HUES48 (cell line): ENCODE measurements at regions not wholly inside any gene's neighbourhood (a gene's known extent, or its start where the extent isn't known, plus 50 kb on each side); places are given as distances from the start of the nearest gene placed in this dataset.
A peak's percentile ranks its signal among the peaks of the same experiment; 100 is the strongest.
"Not testable (repeated sequence)": the region's sequence is repeated elsewhere in the genome, so short reads cannot be mapped to it uniquely, and the experiment has no call there.

ENCODE experiments used
- H3K27ac ChIP-seq: one replicate; pipeline ENCODE4 v1.7.0; 2013; ENCODE audit warnings: low read depth, low read length, inconsistent platforms
- H3K27me3 ChIP-seq: 2 replicates; pipeline ENCODE4 v1.6.1; 2013; ENCODE audit warnings: mild to moderate bottlenecking, low read length; ENCODE audit not compliant: control insufficient read depth, insufficient read depth
- H3K36me3 ChIP-seq: 2 replicates; pipeline ENCODE4 v1.6.1; 2013; ENCODE audit warnings: low read length; ENCODE audit not compliant: control insufficient read depth, insufficient read depth
- H3K4me1 ChIP-seq: 2 replicates; pipeline ENCODE4 v1.6.1; 2013; ENCODE audit warnings: mild to moderate bottlenecking, low read length; ENCODE audit not compliant: control insufficient read depth, insufficient read depth
- H3K4me3 ChIP-seq: 2 replicates; pipeline ENCODE4 v1.5.1; 2013; ENCODE audit warnings: mild to moderate bottlenecking, low read depth, low read length
- H3K9ac ChIP-seq: 2 replicates; pipeline ENCODE4 v1.6.1; 2013; ENCODE audit warnings: mild to moderate bottlenecking, low read depth, low read length, moderate library complexity
- H3K9me3 ChIP-seq: 2 replicates; pipeline ENCODE4 v1.6.1; 2013; ENCODE audit warnings: low read length; ENCODE audit not compliant: control insufficient read depth, insufficient read depth

DNA sequence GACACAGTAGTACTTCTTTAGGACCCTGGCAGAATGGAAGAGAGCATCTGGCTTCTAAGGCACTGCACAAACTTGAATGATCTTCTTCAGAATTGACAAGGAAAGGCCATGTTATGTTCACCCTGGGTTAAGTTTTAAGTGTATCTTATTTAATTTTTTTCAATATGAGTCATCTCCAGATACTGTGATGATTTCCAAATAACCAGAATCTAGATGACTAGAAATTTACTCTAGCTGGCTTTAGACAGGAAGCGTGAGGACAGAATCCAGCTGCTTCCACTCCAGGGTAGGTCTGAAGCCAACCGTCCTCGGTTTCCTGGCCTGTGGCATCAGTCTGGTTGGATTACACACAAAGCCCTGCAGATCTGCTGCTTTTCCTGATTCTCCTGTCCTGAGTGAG lies 370.5 kb downstream of the BCL2L11 start:
- H3K27me3 ChIP-seq, H3K36me3 ChIP-seq, H3K4me1 ChIP-seq, H3K27ac ChIP-seq, H3K4me3 ChIP-seq, H3K9ac ChIP-seq, H3K9me3 ChIP-seq: not testable (repeated sequence)

DNA sequence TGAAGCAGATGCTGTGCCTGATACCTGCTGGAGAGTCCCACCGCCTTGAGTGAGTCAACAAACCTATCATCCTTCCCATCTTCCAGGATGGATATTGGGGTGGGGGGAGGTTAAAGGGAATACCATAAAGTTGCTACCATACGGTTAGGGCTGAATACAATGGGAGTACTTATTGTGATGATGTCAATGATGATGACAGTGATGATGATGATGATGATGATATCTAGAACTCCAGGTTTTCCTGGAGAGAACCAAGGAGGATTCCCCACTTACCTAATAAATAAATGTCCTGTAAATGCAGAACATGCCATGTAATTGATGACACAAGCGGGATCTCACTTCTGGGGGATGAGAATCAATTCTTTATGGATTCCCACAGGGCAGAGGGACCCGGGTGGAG lies 370.9 kb downstream of the BCL2L11 start:
- H3K4me1 ChIP-seq, H3K27me3 ChIP-seq, H3K4me3 ChIP-seq, H3K9ac ChIP-seq, H3K9me3 ChIP-seq, H3K27ac ChIP-seq, H3K36me3 ChIP-seq: not testable (repeated sequence)

DNA sequence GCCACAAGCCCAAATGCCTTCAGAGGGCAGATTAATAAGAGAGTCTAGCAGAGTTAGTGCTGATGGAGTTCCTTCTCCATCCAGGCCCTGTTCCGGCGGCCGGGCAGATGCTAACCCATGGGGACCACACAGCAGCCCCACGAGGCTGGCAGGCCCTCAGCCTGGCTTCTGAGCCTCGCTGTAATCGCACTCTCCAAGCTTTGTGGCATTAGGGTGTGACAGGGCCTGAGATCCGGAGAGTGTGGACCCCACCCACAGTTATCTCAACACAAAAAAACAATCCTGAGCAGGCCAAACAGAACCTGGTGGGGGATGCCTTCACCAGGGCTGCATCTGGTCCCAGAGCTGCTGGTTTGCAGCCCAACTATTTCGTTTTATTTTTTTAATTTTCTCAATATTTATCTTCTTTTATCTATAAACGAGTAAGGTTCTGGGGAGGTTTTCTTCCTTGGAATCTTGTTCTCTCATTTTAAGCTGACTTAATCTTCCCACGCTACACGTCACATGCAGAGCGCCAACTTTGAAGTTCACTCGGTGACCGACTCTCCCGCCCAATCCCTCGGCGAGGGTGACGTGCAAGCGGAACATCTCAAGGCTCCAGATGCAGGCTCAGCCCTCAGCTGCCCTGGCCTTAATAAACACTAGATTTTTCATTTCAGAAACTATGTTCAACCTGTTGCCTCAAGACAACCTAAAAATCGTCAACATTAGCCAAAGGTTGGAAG lies 372.4 kb downstream of the BCL2L11 start:
- not testable (repeated sequence) for H3K27ac ChIP-seq, H3K9me3 ChIP-seq, H3K27me3 ChIP-seq, H3K4me1 ChIP-seq, H3K9ac ChIP-seq, H3K36me3 ChIP-seq
- peak overlapping the region; percentile 24; the same call in 1 of the 2 replicates for H3K4me3 ChIP-seq

DNA sequence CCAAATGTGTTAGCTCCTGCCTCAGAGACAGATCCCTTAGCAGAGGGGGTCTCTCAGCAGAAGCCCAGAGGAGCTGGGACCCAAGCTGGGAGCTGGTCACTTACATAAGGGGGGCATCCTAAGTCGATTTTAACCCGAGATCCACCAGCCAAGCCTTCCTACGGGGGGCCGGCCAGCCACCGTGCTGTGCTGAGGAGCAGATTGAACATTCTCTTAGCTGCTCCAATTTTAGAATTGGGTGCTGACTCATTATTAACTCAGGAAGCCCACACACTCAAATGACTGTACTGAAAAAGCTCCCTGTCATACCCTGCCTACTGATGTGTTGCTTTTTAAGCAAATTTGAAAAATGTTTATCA lies 373.0 kb downstream of the BCL2L11 start:
- not testable (repeated sequence) for H3K27me3 ChIP-seq, H3K9ac ChIP-seq, H3K4me1 ChIP-seq, H3K27ac ChIP-seq, H3K36me3 ChIP-seq, H3K9me3 ChIP-seq
- H3K4me3 ChIP-seq, result peak overlapping the region; percentile 24; the same call in 1 of the 2 replicates

DNA sequence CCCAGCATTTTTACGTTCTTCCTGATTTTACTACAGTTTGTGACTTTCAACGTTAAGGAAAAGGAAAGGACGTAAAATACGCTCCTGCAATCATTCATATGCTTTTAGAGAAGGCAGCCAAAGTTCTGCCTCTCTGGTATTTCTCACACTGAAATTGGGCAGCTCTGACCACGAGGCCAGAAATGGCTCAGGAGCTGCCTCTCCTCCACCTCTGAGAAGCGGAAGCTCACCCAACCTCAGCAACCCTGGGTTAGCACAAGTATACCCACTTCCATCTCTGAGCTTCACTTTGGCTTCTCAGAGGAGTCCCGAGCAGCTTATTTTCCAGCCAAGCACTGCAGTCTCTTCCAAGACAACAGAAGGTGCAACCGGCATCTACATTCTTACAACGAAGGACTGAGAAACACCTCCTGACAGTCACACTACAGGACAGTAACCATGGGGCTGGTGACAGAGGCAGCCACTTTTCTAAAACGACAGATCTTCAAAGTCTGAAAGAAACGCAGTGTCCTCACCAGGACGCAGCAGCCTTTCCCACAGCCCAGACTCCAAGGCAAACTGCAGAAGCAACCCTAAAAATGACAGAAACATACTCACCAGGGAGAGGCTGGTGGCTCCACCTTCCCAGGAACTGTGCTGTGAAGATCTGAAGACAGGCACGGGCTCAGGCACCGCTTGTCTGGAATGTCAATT lies 373.7 kb downstream of the BCL2L11 start:
- not testable (repeated sequence) for H3K36me3 ChIP-seq, H3K4me1 ChIP-seq, H3K9me3 ChIP-seq, H3K27me3 ChIP-seq, H3K9ac ChIP-seq
- H3K27ac ChIP-seq, result peak overlapping the region; percentile 75
- H3K4me3 ChIP-seq, result peak overlapping the region; percentile 47

DNA sequence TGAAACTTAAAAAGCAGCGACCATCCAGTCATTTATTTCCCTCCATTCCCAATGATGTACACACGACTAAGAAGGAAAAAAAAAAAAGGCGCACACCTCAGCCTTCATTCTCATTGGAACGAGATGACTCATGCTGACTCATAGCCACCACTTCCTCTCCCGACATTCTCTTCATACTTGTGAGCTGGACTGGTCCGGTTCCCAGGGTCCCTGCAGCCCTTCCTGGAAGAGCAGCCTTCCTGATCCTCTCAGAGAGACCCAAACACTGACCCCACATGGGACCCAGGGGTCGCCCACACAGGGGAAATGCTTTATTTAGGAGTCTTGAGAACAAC lies 374.2 kb downstream of the BCL2L11 start:
- not testable (repeated sequence) for H3K4me1 ChIP-seq, H3K27me3 ChIP-seq, H3K9me3 ChIP-seq, H3K36me3 ChIP-seq, H3K9ac ChIP-seq
- peak overlapping the region; percentile 47 for H3K4me3 ChIP-seq
- H3K27ac ChIP-seq, result peak overlapping the region; percentile 77

DNA sequence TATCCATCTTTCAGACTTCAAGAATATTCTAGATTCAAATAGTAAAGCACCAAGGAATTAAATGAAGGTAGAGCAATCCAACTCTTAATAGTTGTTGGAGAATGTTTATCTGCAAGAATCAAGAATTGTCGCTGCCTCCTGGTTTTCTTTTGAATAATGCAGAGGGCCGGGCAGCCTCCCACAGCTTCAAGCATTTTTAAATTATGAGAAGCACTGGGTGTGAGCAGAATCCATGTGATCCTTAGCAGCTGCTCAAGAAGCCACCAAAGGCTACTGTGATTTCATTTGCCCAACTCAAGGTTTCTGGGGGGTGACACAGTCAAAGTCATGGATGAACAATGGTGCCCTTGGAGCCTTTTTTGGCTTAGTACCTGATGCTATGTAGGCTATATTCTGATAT lies 374.9 kb downstream of the BCL2L11 start:
- not testable (repeated sequence) for H3K27me3 ChIP-seq, H3K4me3 ChIP-seq, H3K4me1 ChIP-seq, H3K9me3 ChIP-seq, H3K36me3 ChIP-seq, H3K9ac ChIP-seq
- peak overlapping the region; percentile 77 for H3K27ac ChIP-seq

DNA sequence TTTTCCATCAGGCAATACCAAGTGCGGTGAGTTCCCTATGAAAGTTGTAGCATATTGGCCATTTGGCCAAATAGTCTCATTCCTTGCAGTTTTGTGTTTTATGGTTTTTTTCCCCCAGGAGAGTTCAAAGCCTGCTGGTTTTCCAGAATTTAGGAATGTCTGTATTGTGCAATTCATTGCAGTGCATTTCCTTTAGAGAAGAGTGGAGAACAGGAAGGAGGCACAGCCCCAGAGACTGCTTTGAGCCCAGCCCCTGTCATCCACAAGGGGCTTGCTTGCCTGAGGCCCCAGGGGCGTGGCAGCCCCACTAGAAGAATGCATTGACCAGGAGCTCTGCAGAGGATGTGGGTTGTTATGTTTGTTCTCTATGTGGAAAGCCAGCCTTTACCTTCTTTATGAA lies 375.5 kb downstream of the BCL2L11 start:
- H3K9me3 ChIP-seq, result not testable (repeated sequence)

DNA sequence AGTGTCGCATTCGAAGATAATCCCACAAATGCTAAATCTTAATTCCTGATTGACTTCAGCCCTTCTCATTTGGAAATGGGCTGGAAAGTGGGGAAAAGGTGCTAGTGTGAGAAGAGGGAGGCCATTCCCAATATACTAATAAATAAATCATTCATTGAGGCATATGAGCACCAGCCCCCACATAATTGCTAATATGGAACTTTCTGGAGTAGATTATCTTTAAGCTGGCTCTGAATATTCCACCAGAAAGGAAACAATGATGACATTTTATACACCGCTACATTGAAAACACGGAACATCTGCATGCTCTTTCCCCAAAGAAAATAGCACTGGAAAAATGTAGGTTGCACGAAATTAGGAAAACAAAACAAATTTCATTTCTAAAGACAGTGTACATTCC lies 376.1 kb downstream of the BCL2L11 start:
- not testable (repeated sequence) for H3K9ac ChIP-seq, H3K27ac ChIP-seq, H3K4me3 ChIP-seq, H3K9me3 ChIP-seq, H3K36me3 ChIP-seq, H3K4me1 ChIP-seq, H3K27me3 ChIP-seq

More for the DNA sequence above, 375.5 kb downstream of the BCL2L11 start:
- not testable (repeated sequence) for H3K4me3 ChIP-seq, H3K4me1 ChIP-seq, H3K9ac ChIP-seq, H3K27me3 ChIP-seq, H3K36me3 ChIP-seq
- H3K27ac ChIP-seq, result peak overlapping the region; percentile 77

DNA sequence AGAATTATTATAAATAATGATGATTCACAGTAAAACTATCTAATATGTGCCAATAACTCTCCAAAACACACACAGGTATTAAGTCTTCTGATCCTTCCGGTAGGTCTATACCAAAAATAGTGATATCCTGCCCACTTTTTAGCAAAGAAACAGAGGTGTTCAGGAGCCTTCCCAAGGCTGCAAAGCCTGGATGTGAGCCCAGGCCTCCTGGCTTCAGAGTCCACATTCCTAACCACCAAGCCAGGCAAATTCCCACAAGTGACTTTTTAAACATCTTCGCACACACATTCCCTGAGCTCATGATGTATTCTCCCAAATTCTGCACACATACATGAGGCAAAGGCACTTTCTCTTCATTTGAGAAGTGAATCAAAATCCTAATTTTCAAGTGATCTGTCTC lies 376.6 kb downstream of the BCL2L11 start:
- not testable (repeated sequence) for H3K9ac ChIP-seq, H3K27ac ChIP-seq, H3K36me3 ChIP-seq, H3K27me3 ChIP-seq, H3K4me1 ChIP-seq, H3K4me3 ChIP-seq, H3K9me3 ChIP-seq

DNA sequence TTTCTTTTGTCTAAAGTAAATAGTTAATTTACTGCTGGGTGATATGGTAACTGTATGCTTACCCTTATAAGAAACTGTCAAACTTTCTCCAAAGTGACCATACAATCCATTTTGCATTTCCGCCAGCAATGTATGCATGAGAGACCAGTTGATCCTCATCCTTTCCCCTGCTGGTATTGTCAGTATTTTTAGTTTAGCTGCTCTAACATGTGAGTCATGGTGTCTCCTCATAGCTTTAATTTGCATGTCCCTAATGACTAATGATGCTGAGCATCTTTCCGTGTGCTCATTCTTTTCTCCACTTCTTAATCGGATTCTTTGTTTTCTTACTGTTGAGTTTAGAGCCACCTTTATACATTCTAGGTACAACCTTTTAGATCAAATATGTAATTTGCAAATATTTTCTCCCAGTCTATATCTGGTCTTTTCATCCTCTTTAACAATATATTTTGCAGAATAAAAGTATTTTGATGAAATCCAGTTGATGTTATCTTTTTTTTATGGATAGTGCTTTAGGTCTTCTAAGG lies 379.9 kb downstream of the BCL2L11 start:
- not testable (repeated sequence) for H3K4me3 ChIP-seq, H3K27me3 ChIP-seq, H3K9me3 ChIP-seq, H3K27ac ChIP-seq, H3K36me3 ChIP-seq, H3K4me1 ChIP-seq, H3K9ac ChIP-seq
